ENCODE measurements at regions not wholly inside any gene's neighbourhood (a gene's known extent, or its start where the extent isn't known, plus 50 kb on each side); places are given as distances from the start of the nearest gene placed in this dataset.

DNA sequence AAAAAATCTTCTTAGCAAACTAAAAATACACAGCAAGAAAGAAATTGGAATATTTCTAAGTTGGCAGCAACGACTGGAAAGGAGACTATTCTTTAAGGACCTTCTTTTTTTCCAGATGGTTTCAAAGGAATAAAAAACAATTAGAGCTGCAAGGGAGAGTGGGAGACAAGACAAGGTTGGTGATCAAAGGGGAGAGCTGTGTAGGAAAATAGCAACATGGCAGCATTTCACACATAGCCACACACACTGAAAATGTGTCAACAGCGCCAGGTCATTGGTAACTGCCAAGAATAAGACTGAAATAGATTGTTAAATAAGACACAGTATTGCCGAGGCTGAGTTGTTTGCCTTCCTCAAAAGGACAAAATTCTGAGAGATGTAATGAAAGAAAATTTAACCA, 88.1 kb upstream of the TLE1 start:
- TF ChIP-seq, protein P1, sequence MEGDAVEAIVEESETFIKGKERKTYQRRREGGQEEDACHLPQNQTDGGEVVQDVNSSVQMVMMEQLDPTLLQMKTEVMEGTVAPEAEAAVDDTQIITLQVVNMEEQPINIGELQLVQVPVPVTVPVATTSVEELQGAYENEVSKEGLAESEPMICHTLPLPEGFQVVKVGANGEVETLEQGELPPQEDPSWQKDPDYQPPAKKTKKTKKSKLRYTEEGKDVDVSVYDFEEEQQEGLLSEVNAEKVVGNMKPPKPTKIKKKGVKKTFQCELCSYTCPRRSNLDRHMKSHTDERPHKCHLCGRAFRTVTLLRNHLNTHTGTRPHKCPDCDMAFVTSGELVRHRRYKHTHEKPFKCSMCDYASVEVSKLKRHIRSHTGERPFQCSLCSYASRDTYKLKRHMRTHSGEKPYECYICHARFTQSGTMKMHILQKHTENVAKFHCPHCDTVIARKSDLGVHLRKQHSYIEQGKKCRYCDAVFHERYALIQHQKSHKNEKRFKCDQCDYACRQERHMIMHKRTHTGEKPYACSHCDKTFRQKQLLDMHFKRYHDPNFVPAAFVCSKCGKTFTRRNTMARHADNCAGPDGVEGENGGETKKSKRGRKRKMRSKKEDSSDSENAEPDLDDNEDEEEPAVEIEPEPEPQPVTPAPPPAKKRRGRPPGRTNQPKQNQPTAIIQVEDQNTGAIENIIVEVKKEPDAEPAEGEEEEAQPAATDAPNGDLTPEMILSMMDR (optimal IDR thresholded peaks at IDR 0.05 in 1 of 3, IDR thresholded peaks at IDR 0.05 in 1 of 3, conservative IDR thresholded peaks at IDR 0.05 in 1 of 3; ENCODE audit: extremely low read depth in 1 of 3, insufficient read depth in 2 of 3, low read length in 3 of 3), result no peak
- no peak for TF ChIP-seq EZH2 (IDR thresholded peaks at IDR 0.05; ENCODE audit: low read length)
